ENCODE measurements at regions not wholly inside any gene's neighbourhood (a gene's known extent, or its start where the extent isn't known, plus 50 kb on each side); places are given as distances from the start of the nearest gene placed in this dataset.

- TF ChIP-seq, protein P1, sequence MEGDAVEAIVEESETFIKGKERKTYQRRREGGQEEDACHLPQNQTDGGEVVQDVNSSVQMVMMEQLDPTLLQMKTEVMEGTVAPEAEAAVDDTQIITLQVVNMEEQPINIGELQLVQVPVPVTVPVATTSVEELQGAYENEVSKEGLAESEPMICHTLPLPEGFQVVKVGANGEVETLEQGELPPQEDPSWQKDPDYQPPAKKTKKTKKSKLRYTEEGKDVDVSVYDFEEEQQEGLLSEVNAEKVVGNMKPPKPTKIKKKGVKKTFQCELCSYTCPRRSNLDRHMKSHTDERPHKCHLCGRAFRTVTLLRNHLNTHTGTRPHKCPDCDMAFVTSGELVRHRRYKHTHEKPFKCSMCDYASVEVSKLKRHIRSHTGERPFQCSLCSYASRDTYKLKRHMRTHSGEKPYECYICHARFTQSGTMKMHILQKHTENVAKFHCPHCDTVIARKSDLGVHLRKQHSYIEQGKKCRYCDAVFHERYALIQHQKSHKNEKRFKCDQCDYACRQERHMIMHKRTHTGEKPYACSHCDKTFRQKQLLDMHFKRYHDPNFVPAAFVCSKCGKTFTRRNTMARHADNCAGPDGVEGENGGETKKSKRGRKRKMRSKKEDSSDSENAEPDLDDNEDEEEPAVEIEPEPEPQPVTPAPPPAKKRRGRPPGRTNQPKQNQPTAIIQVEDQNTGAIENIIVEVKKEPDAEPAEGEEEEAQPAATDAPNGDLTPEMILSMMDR (conservative IDR thresholded peaks at IDR 0.05; ENCODE audit: low read depth in 2 of 2), result no peak
- TF ChIP-seq POLR2AphosphoS5 (IDR thresholded peaks at IDR 0.05; ENCODE audit: low read depth), result no peak
- no peak for TF ChIP-seq REST (IDR thresholded peaks at IDR 0.05; ENCODE audit: unreplicated experiment)
- no peak for TF ChIP-seq EZH2phosphoT487 (IDR thresholded peaks at IDR 0.05; ENCODE audit: unreplicated experiment)
- TF ChIP-seq ZNF331 (CRISPR knock-in tag; IDR thresholded peaks at IDR 0.05; ENCODE audit: low read depth), result no peak
- TF ChIP-seq EZH2 (IDR thresholded peaks at IDR 0.05; ENCODE audit: low read depth, unreplicated experiment), result no peak
- TF ChIP-seq, protein P2, sequence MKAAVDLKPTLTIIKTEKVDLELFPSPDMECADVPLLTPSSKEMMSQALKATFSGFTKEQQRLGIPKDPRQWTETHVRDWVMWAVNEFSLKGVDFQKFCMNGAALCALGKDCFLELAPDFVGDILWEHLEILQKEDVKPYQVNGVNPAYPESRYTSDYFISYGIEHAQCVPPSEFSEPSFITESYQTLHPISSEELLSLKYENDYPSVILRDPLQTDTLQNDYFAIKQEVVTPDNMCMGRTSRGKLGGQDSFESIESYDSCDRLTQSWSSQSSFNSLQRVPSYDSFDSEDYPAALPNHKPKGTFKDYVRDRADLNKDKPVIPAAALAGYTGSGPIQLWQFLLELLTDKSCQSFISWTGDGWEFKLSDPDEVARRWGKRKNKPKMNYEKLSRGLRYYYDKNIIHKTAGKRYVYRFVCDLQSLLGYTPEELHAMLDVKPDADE (IDR thresholded peaks at IDR 0.05), result no peak
- TF ChIP-seq JUNB (IDR thresholded peaks at IDR 0.05; ENCODE audit: unreplicated experiment), result no peak
- no peak for TF ChIP-seq CREB1 (CRISPR knock-in tag; IDR thresholded peaks at IDR 0.05; ENCODE audit: low read depth)
Observed at GRCh38 chr2:187978356-187978755, 313.3 kb upstream of the GULP1 start.
